SK-N-SH treated with all-trans-retinoic acid at 6 μM for 48 hours (cell line): ENCODE measurements at regions not wholly inside any gene's neighbourhood (a gene's known extent, or its start where the extent isn't known, plus 50 kb on each side); places are given as distances from the start of the nearest gene placed in this dataset.

ENCODE experiments used
- ARNTL ChIP-seq: fragments of 450-650 bp; formaldehyde crosslinking; IDR thresholded peaks from 2 replicates; pipeline ENCODE4 v1.5.0; 2020; ENCODE audit warnings: low read depth, mild to moderate bottlenecking, moderate library complexity, borderline replicate concordance
- CREB5 ChIP-seq: fragments of 250-450 bp; sonication (Bioruptor Pico); IDR thresholded peaks from 2 replicates; pipeline ENCODE4 v1.5.1; 2020; ENCODE audit warnings: low read depth, mild to moderate bottlenecking, moderate library complexity
- PATZ1 ChIP-seq: fragments of 250-450 bp; sonication (Bioruptor Pico); IDR thresholded peaks from 2 replicates; pipeline ENCODE4 v1.8.0; 2020; ENCODE audit warnings: mild to moderate bottlenecking, moderate library complexity, borderline replicate concordance
- POU6F1 ChIP-seq: fragments of 250-450 bp; sonication (Bioruptor Pico); IDR thresholded peaks from 2 replicates; pipeline ENCODE4 v1.8.0; 2021; ENCODE audit warnings: low read depth, mild to moderate bottlenecking, moderate library complexity, borderline replicate concordance
- PPARA ChIP-seq: fragments of 250-450 bp; sonication (Bioruptor Pico); IDR thresholded peaks from 2 replicates; pipeline ENCODE4 v1.5.0; 2020; ENCODE audit warnings: mild to moderate bottlenecking, borderline replicate concordance
- SNAI2 ChIP-seq: fragments of 250-450 bp; sonication (Bioruptor Pico); IDR thresholded peaks from 2 replicates; pipeline ENCODE4 v1.5.0; 2020; ENCODE audit warnings: mild to moderate bottlenecking, moderate library complexity
- TOX ChIP-seq: fragments of 250-450 bp; sonication (Bioruptor Pico); IDR thresholded peaks from 2 replicates; pipeline ENCODE4 v1.8.0; 2021; ENCODE audit warnings: mild to moderate bottlenecking, moderate library complexity, borderline replicate concordance
- TSHZ2 ChIP-seq: fragments of 250-450 bp; sonication (Bioruptor Pico); IDR thresholded peaks from 2 replicates; pipeline ENCODE4 v1.5.0; 2020; ENCODE audit warnings: mild to moderate bottlenecking, moderate library complexity
- ZFP3 ChIP-seq: fragments of 250-450 bp; sonication (Bioruptor Pico); IDR thresholded peaks from 2 replicates; pipeline ENCODE4 v1.5.0; 2020; ENCODE audit warnings: mild to moderate bottlenecking, moderate library complexity
- ZFP30 ChIP-seq: fragments of 450-650 bp; formaldehyde crosslinking; IDR thresholded peaks from 2 replicates; pipeline ENCODE4 v1.5.0; 2022; ENCODE audit warnings: mild to moderate bottlenecking, moderate library complexity
- ZNF8 ChIP-seq: fragments of 450-650 bp; formaldehyde crosslinking; IDR thresholded peaks from 2 replicates; pipeline ENCODE4 v1.5.0; 2020; ENCODE audit warnings: mild to moderate bottlenecking, moderate library complexity

- no peak for TF ChIP-seq PPARA
- TF ChIP-seq POU6F1 (CRISPR knock-in tag) = no peak
- no peak for TF ChIP-seq CREB5 (CRISPR knock-in tag)
- TF ChIP-seq ARNTL (CRISPR knock-in tag) = no peak
- no peak for TF ChIP-seq TSHZ2 (CRISPR knock-in tag)
- TF ChIP-seq ZFP3 (CRISPR knock-in tag) = no peak
- TF ChIP-seq ZNF8 (CRISPR knock-in tag) = no peak
- no peak for TF ChIP-seq TOX (CRISPR knock-in tag)
- no peak for TF ChIP-seq ZFP30 (CRISPR knock-in tag)
- no peak for TF ChIP-seq SNAI2 (CRISPR knock-in tag)
- no peak for TF ChIP-seq PATZ1
Observed at GRCh38 chr5:117657541-117657940, 1082.9 kb upstream of the SEMA6A start.
